B cell (primary cell): ENCODE measurements at regions not wholly inside any gene's neighbourhood (a gene's known extent, or its start where the extent isn't known, plus 50 kb on each side); places are given as distances from the start of the nearest gene placed in this dataset. TPM values are rescaled to one million over a fixed set of nuclear protein-coding genes. Genes with fewer than 3 reads are reported as not detected.

Source experiments
- ATAC-seq: fragments of 200-7000 bp; cut with Tn5 transposase; one replicate; pipeline ENCODE4 v1.10.0; 2021; ENCODE audit warnings: low read depth, mild to moderate bottlenecking, moderate number of reproducible peaks, moderate library complexity
- CTCF ChIA-PET: fragments of 350-600 bp; sonication (Branson Sonifier 250); formaldehyde crosslinking; loops from one replicate; lab custom pipeline; 2021; ENCODE audit warnings: antibody characterized with exemption, inconsistent platforms; lab: Charles Lee
- POLR2A ChIA-PET: fragments of 350-600 bp; sonication (Branson Sonifier 250); formaldehyde crosslinking; loops from one replicate; lab custom pipeline; 2021; ENCODE audit warnings: antibody characterized with exemption; lab: Charles Lee
- DNase-seq: peaks from one replicate; pipeline ENCODE4 v3.0.0; 2013
- H2AFZ ChIP-seq: 2 replicates; pipeline ENCODE4 v1.6.1; 2012; ENCODE audit warnings: mild to moderate bottlenecking, low read depth, low read length; ENCODE audit not compliant: insufficient read depth, poor library complexity, severe bottlenecking
- H3K27ac ChIP-seq, 2 donors: 1 replicate in 1 of 2; 2 replicates in 1 of 2; pipeline ENCODE4 v1.5.1; 2012 to 2013; ENCODE audit warnings: low read length in 2 of 2, mild to moderate bottlenecking in 2 of 2, moderate library complexity in 1 of 2
- H3K27me3 ChIP-seq, 4 experiments: fragments of 200-600 bp in 1 of 4; sonication (generic) in 1 of 4; replicated peaks in 1 of 4; 1 replicate in 2 of 4; 2 replicates in 2 of 4; pipeline versions ENCODE4 v1.6.1 to v1.7.0; 2013 to 2016; ENCODE audit warnings: low read length in 3 of 4, mild to moderate bottlenecking in 2 of 4, mixed read lengths in 1 of 4, moderate library complexity in 1 of 4; ENCODE audit not compliant: insufficient read depth in 4 of 4, control insufficient read depth in 3 of 4; ENCODE audit errors: control extremely low read depth in 1 of 4
- H3K36me3 ChIP-seq, 2 experiments: replicated peaks in 1 of 2; 1 replicate in 1 of 2; 2 replicates in 1 of 2; pipeline versions ENCODE4 v1.6.1 to v1.7.1; 2013; ENCODE audit warnings: low read length in 1 of 2; ENCODE audit not compliant: insufficient read depth in 2 of 2, control insufficient read depth in 1 of 2; ENCODE audit errors: control extremely low read depth in 1 of 2, extremely low read depth in 1 of 2
- H3K4me1 ChIP-seq, 2 donors: fragments of 200-600 bp in 1 of 2; sonication (generic) in 1 of 2; 1 replicate in 1 of 2; 2 replicates in 1 of 2; pipeline versions ENCODE4 v1.5.1 to v1.6.1; 2013 to 2017; ENCODE audit warnings: low read length in 2 of 2; ENCODE audit not compliant: control insufficient read depth in 2 of 2, insufficient read depth in 2 of 2
- H3K4me2 ChIP-seq: replicated peaks from 2 replicates; pipeline ENCODE3; 2012; ENCODE audit warnings: mild to moderate bottlenecking, low read depth, low read length; ENCODE audit not compliant: poor library complexity, severe bottlenecking
- H3K4me3 ChIP-seq, 5 experiments: fragments of 200-600 bp in 1 of 5; sonication (generic) in 1 of 5; 1 replicate in 3 of 5; 2 replicates in 2 of 5; pipeline versions ENCODE4 v1.5.1 to v1.7.0; 2011 to 2016; ENCODE audit warnings: low read length in 4 of 5, mild to moderate bottlenecking in 4 of 5, low read depth in 2 of 5, control low read depth in 1 of 5, moderate library complexity in 1 of 5; ENCODE audit not compliant: insufficient read depth in 1 of 5; ENCODE audit errors: control extremely low read depth in 1 of 5, extremely low read depth in 1 of 5
- H3K79me2 ChIP-seq: fragments of 200-600 bp; sonication (generic); one replicate; pipeline ENCODE4 v1.6.0; 2016; ENCODE audit warnings: low read length; ENCODE audit not compliant: control insufficient read depth, insufficient read depth
- H3K9ac ChIP-seq: fragments of 200-600 bp; sonication (generic); 2 replicates; pipeline ENCODE4 v1.6.1; 2017; ENCODE audit warnings: mild to moderate bottlenecking, low read length, moderate library complexity
- H3K9me3 ChIP-seq, 3 donors: one replicate each; pipeline versions ENCODE4 v1.6.1 to v1.7.1; 2013; ENCODE audit warnings: low read length in 2 of 3; ENCODE audit not compliant: control insufficient read depth in 2 of 3, insufficient read depth in 1 of 3; ENCODE audit errors: control extremely low read depth in 1 of 3
- H4K20me1 ChIP-seq: 2 replicates; pipeline ENCODE4 v1.6.0; 2012; ENCODE audit warnings: mild to moderate bottlenecking, low read length; ENCODE audit not compliant: insufficient read depth, control insufficient read depth, poor library complexity, severe bottlenecking
- H3K27ac Mint-ChIP-seq: one replicate; pipeline ENCODE4 v1.8.0; 2021; ENCODE audit warnings: mixed read lengths
- H3K27me3 Mint-ChIP-seq: one replicate; pipeline ENCODE4 v1.8.0; 2021; ENCODE audit warnings: mixed read lengths
- H3K4me1 Mint-ChIP-seq: one replicate; pipeline ENCODE4 v1.8.0; 2021; ENCODE audit warnings: mixed read lengths
- H3K4me3 Mint-ChIP-seq: one replicate; pipeline ENCODE4 v1.8.0; 2021; ENCODE audit warnings: mixed read lengths
- H3K9me3 Mint-ChIP-seq: one replicate; pipeline ENCODE4 v1.8.0; 2022; ENCODE audit warnings: mixed read lengths; ENCODE audit not compliant: insufficient read depth
- EZH2 ChIP-seq: IDR thresholded peaks from 2 replicates; pipeline ENCODE4 v1.6.1; 2012; ENCODE audit warnings: borderline replicate concordance, low read depth, mild to moderate bottlenecking, moderate library complexity, low read length; ENCODE audit not compliant: insufficient read depth, poor library complexity, severe bottlenecking
- WGBS: methylation state at CpG from one replicate; pipeline ENCODE4 v1.1.5; 2013; ENCODE audit warnings: missing lambda C conversion rate; ENCODE audit not compliant: insufficient coverage; 5-methylcytosine and 5-hydroxymethylcytosine counted together
- intact Hi-C: fragments of 100-400 bp; cut with micrococcal nuclease; formaldehyde crosslinking; loops from one replicate; pipeline ENCODE4 v1.10.0; 2022
- small RNA-seq: library from RNA; depleted of rRNA; stranded (forward); fragments of <200 nt; gene quantifications from one replicate; pipeline ENCODE3, GENCODE V24; 2012; ENCODE audit warnings: low replicate concordance, low read depth; ENCODE audit not compliant: insufficient read length
- TF ChIP-seq, protein P1 (sequence below): fragments of 200-600 bp; IDR thresholded peaks from one replicate; pipeline ENCODE4 v1.8.0; 2022; ENCODE audit warnings: antibody characterized with exemption, mild to moderate bottlenecking

- no peak overlapping the region for H3K4me3 ChIP-seq
- no peak overlapping the region for H3K4me3 Mint-ChIP-seq
- ATAC-seq (no peak), DNase-seq (no peak)
- H3K27ac Mint-ChIP-seq, result no peak overlapping the region
- no peaks in the 10 kb centered on the region for H4K20me1 ChIP-seq
- no peaks in the 10 kb centered on the region for H3K9me3 Mint-ChIP-seq
- no peak overlapping the region for H2AFZ ChIP-seq
- no peaks in the 10 kb centered on the region for H3K79me2 ChIP-seq
- H3K9ac ChIP-seq, result no peak overlapping the region
- intact Hi-C loops, result no loop called here
- H3K4me1 ChIP-seq, result no peaks in the 10 kb centered on the region
- no peaks in the 10 kb centered on the region for H3K27me3 ChIP-seq
- no CpG with 5 or more reads among the region's 3 CpGs for WGBS
- no peaks in the 10 kb centered on the region for H3K9me3 ChIP-seq
- no peak overlapping the region for H3K27ac ChIP-seq
- H3K4me2 ChIP-seq, result no peak overlapping the region
- CTCF ChIA-PET, result no interaction called here
- TF ChIP-seq, protein P1, sequence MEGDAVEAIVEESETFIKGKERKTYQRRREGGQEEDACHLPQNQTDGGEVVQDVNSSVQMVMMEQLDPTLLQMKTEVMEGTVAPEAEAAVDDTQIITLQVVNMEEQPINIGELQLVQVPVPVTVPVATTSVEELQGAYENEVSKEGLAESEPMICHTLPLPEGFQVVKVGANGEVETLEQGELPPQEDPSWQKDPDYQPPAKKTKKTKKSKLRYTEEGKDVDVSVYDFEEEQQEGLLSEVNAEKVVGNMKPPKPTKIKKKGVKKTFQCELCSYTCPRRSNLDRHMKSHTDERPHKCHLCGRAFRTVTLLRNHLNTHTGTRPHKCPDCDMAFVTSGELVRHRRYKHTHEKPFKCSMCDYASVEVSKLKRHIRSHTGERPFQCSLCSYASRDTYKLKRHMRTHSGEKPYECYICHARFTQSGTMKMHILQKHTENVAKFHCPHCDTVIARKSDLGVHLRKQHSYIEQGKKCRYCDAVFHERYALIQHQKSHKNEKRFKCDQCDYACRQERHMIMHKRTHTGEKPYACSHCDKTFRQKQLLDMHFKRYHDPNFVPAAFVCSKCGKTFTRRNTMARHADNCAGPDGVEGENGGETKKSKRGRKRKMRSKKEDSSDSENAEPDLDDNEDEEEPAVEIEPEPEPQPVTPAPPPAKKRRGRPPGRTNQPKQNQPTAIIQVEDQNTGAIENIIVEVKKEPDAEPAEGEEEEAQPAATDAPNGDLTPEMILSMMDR, result no peak
- no peak for TF ChIP-seq EZH2
- no peaks in the 10 kb centered on the region for H3K27me3 Mint-ChIP-seq
- POLR2A ChIA-PET, result no interaction called here
- no peaks in the 10 kb centered on the region for H3K4me1 Mint-ChIP-seq
- no peaks in the 10 kb centered on the region for H3K36me3 ChIP-seq
Observed at GRCh38 chr18:67574749-67575148, 58.2 kb upstream of the DSEL start.

GRCh38 chr18:67568166-67568565 is 51.6 kb upstream of the DSEL start:
- no peak overlapping the region for H3K9ac ChIP-seq
- H3K9me3 ChIP-seq, result no peaks in the 10 kb centered on the region
- H3K4me1 ChIP-seq, result no peaks in the 10 kb centered on the region
- DNase-seq (no peak), ATAC-seq (no peak)
- POLR2A ChIA-PET, result no interaction called here
- intact Hi-C loops, result no loop called here
- no peak overlapping the region for H3K4me3 Mint-ChIP-seq
- no peak overlapping the region for H2AFZ ChIP-seq
- H4K20me1 ChIP-seq, result no peaks in the 10 kb centered on the region
- TF ChIP-seq, protein P1, result no peak
- TF ChIP-seq EZH2, result no peak
- H3K4me3 ChIP-seq, result no peak overlapping the region
- H3K9me3 Mint-ChIP-seq, result no peaks in the 10 kb centered on the region
- H3K27me3 Mint-ChIP-seq, result no peaks in the 10 kb centered on the region
- H3K4me1 Mint-ChIP-seq, result no peaks in the 10 kb centered on the region
- H3K36me3 ChIP-seq, result no peaks in the 10 kb centered on the region
- H3K27me3 ChIP-seq, result no peaks in the 10 kb centered on the region
- no CpG with 5 or more reads among the region's 2 CpGs for WGBS
- H3K27ac Mint-ChIP-seq, result no peak overlapping the region
- no peaks in the 10 kb centered on the region for H3K79me2 ChIP-seq
- H3K4me2 ChIP-seq, result no peak overlapping the region
- no peak overlapping the region for H3K27ac ChIP-seq
- CTCF ChIA-PET, result no interaction called here

Small RNA genes in the stretch of these regions (small RNA-seq; reads per million reads assigned to genes)
- not detected for gene AC067819.1
